ENCODE measurements at regions not wholly inside any gene's neighbourhood (a gene's known extent, or its start where the extent isn't known, plus 50 kb on each side); places are given as distances from the start of the nearest gene placed in this dataset.

- DNase-seq (ENCODE audit: low read depth in 1 of 2, low spot score in 1 of 2) = no peak
- in situ Hi-C loops (cut with HindIII; ENCODE audit: low pct_unique_long_range_greater_than_20kb, low sequenced_read_pairs) = no loop called here
- TF ChIP-seq JUND (IDR thresholded peaks at IDR 0.05; ENCODE audit: low read depth) = no peak
Observed at GRCh38 chr1:244161236-244161510, 110.1 kb downstream of the ZBTB18 start.

DNA sequence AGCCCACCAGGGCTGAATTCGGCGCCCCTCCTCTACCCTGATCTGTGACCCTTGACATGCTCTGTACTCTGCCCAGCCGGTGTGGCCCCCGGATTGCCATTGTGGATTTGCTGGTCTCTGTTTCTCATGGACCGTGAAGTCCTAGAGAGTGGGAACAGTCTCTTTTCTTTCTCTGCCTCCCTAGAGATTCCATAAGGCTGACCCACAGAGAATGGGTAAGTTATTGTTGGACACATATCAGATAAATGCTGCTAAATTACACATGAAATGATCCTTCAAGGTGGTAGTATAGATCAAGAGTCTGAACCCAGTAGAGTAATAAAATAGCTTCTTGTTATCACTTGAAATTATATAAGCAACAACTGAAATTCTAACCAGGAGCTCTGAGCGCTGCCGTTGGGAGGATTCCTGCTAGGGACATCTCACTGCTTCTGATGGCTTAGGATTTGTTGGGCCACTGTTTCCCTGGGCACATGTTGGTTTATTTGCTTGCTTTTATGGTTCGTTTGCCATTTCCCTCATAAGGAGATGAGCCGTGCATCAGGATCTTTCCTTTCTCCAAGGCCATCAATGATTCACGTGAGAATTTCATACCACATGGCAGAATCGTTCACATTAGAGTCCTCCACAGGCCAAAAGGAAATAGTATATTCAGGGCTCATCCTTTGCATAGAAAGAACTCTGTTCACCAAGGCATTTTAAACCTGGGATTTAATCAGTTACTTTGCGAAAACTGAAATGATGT, 111.9 kb downstream of the ZBTB18 start:
- DNase-seq (ENCODE audit: low read depth in 1 of 2, low spot score in 1 of 2) = no peak
- TF ChIP-seq JUND (IDR thresholded peaks at IDR 0.05; ENCODE audit: low read depth) = no peak
- in situ Hi-C loops (cut with HindIII; ENCODE audit: low pct_unique_long_range_greater_than_20kb, low sequenced_read_pairs) = no loop called here

- DNase-seq (ENCODE audit: low read depth in 1 of 2, low spot score in 1 of 2) = peak; percentile 24 to 54
- in situ Hi-C loops (cut with HindIII; ENCODE audit: low pct_unique_long_range_greater_than_20kb, low sequenced_read_pairs) = no loop called here
- TF ChIP-seq JUND (IDR thresholded peaks at IDR 0.05; ENCODE audit: low read depth) = no peak
Observed at GRCh38 chr1:244163861-244164510, 112.9 kb downstream of the ZBTB18 start.

- in situ Hi-C loops (cut with HindIII; ENCODE audit: low pct_unique_long_range_greater_than_20kb, low sequenced_read_pairs) = no loop called here
- no peak for DNase-seq (ENCODE audit: low read depth in 1 of 2, low spot score in 1 of 2)
- no peak for TF ChIP-seq JUND (IDR thresholded peaks at IDR 0.05; ENCODE audit: low read depth)
Observed at GRCh38 chr1:244164511-244164890, 113.4 kb downstream of the ZBTB18 start.

DNA sequence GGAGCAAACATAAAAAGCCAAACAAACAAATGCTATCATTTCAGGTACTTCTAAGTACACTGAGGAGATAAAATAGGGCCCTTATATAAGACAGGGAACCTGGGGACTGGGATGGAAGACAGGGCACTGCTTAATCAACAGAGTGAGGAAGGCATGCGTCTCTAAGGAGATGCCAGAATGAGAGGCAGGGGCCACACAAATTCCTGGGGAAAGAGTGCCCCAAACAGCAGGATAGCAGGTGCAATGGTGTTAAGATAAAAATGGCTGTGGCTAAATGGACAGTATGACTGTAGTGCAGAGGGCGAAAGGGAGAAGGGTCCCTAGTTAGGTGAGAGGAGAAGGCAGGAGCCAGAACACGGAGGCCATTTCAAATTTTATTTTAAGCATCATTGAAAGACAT, 113.9 kb downstream of the ZBTB18 start:
- in situ Hi-C loops (cut with HindIII; ENCODE audit: low pct_unique_long_range_greater_than_20kb, low sequenced_read_pairs) = no loop called here
- TF ChIP-seq JUND (IDR thresholded peaks at IDR 0.05; ENCODE audit: low read depth) = no peak
- no peak for DNase-seq (ENCODE audit: low read depth in 1 of 2, low spot score in 1 of 2)

DNA sequence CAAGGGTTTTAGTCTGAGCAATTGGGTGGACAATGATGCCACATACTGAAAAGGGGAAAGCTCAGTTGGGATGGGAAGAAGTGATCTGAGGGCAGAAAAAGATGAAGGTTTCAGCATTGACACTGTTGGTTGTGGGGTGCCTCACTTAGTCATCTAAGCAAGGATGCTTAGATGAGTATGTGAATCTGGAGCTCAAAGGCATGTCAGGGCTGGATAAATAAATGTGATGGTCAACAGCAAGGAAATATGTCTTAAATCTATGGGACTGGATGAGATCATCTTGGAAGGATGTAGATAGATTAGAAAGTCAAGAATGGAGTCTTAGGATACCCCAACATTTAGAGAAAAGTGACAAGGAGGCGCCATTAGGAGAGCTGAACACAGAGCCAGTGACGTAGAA, 114.6 kb downstream of the ZBTB18 start:
- in situ Hi-C loops (cut with HindIII; ENCODE audit: low pct_unique_long_range_greater_than_20kb, low sequenced_read_pairs) = no loop called here
- TF ChIP-seq JUND (IDR thresholded peaks at IDR 0.05; ENCODE audit: low read depth) = no peak
- DNase-seq (ENCODE audit: low read depth in 1 of 2, low spot score in 1 of 2) = no peak

DNA sequence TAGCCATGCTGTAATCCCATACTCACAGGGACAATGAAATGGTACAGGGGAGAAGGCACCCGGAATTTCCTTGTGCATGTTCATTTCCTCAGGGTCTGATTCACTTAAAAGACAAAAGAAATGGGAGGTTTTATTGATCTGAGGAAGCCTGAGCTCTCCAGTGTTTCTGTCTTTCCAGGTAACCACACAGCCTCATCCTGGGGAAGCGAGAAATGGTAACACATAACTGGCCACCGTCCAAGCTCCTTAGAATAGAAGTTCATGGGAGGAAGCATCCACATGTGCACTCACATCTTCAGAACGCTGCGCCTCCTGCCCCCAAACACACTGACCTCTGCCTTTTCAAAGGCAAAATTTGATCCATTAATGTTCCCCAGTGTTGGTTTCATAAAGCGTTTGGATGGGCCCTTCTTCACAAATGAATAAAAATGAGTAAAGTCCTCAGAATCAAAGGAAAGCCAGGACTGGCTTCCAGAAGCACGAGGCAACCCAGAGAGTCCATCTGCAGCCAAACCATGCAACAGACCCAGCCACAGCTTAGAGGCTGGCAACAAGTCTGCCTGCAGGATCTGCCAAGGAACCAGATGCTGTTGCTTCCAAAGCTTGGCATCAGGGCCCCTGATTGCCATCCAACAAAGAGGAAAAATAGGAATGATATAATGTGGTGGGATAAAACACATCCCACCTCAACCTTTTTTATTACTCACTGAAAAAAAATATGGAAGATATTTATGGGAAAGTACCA, 120.3 kb downstream of the ZBTB18 start:
- in situ Hi-C loops (cut with HindIII; ENCODE audit: low pct_unique_long_range_greater_than_20kb, low sequenced_read_pairs) = no loop called here
- no peak for TF ChIP-seq JUND (IDR thresholded peaks at IDR 0.05; ENCODE audit: low read depth)
- DNase-seq (ENCODE audit: low read depth in 1 of 2, low spot score in 1 of 2) = no peak

DNA sequence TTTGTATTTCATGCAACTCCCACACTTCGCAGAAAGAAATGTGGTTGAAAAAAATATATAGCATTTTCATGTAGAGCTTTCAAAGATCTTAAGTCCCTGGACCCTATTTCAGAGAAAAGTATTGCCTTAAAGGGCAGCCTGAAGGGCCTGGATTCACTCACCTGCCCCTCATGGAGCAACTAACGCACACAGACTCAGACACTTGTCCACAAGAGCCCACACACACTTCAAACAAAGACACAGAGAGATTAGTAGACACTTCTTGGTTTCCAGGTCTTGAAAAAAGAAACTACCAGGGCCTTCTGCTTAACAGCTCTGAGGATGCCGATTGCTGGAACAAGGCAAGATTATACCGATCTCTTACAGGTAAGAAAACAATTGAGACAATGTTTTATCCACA, 122.2 kb downstream of the ZBTB18 start:
- no peak for TF ChIP-seq JUND (IDR thresholded peaks at IDR 0.05; ENCODE audit: low read depth)
- in situ Hi-C loops (cut with HindIII; ENCODE audit: low pct_unique_long_range_greater_than_20kb, low sequenced_read_pairs) = no loop called here
- no peak for DNase-seq (ENCODE audit: low read depth in 1 of 2, low spot score in 1 of 2)

GRCh38 chr1:244173769-244174168, 122.7 kb downstream of the ZBTB18 start:
- TF ChIP-seq JUND (IDR thresholded peaks at IDR 0.05; ENCODE audit: low read depth) = no peak
- in situ Hi-C loops (cut with HindIII; ENCODE audit: low pct_unique_long_range_greater_than_20kb, low sequenced_read_pairs) = no loop called here
- DNase-seq (ENCODE audit: low read depth in 1 of 2, low spot score in 1 of 2) = no peak

- in situ Hi-C loops (cut with HindIII; ENCODE audit: low pct_unique_long_range_greater_than_20kb, low sequenced_read_pairs) = no loop called here
- no peak for DNase-seq (ENCODE audit: low read depth in 1 of 2, low spot score in 1 of 2)
- TF ChIP-seq JUND (IDR thresholded peaks at IDR 0.05; ENCODE audit: low read depth) = no peak
Observed at GRCh38 chr1:244174922-244175521, 123.9 kb downstream of the ZBTB18 start.

DNA sequence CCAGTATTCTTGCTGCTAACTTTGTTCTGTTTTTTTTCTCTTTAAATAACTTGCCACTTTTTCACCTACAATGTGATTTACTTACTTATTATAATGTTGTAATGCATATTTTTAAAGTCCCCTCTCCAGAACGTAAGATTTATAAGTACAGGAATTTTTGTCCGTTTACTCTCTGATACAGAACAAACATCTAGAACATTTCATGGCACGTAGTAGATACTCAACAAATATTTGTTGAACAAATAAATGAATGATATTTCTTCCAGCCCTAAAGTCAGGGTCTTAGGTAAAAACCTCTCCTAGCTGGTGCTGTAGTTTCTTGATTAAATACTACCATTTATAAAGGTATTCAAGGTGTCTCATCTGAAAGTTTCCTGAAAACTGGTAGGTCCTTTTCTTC, 125.1 kb downstream of the ZBTB18 start:
- in situ Hi-C loops (cut with HindIII; ENCODE audit: low pct_unique_long_range_greater_than_20kb, low sequenced_read_pairs) = no loop called here
- DNase-seq (ENCODE audit: low read depth in 1 of 2, low spot score in 1 of 2) = no peak
- TF ChIP-seq JUND (IDR thresholded peaks at IDR 0.05; ENCODE audit: low read depth) = no peak

DNA sequence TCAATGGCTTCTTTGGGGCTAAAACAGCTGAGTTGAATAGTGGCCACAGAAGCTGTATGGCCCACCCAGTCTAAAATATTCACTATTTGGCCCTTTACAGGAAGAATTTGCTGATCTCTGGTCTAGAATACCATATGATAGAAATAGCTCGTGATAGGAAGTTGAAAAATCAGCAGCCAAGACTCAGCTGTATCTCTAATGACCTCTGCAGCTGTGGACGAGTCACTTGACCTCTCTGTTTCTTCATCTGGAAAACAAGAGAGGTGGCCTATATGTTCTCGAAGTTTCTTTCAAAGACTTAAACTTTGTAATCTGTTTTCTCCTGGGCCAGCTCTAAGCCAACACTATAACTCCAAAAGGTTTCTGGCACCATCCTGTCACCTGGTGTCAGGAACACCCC, 129.2 kb downstream of the ZBTB18 start:
- in situ Hi-C loops (cut with HindIII; ENCODE audit: low pct_unique_long_range_greater_than_20kb, low sequenced_read_pairs) = no loop called here
- no peak for DNase-seq (ENCODE audit: low read depth in 1 of 2, low spot score in 1 of 2)
- TF ChIP-seq JUND (IDR thresholded peaks at IDR 0.05; ENCODE audit: low read depth) = no peak

- in situ Hi-C loops (cut with HindIII; ENCODE audit: low pct_unique_long_range_greater_than_20kb, low sequenced_read_pairs) = no loop called here
Observed at GRCh38 chr1:244181867-244182266, 130.8 kb downstream of the ZBTB18 start.

More at GRCh38 chr1:244181867-244182266, 130.8 kb downstream of the ZBTB18 start:
- no peak for TF ChIP-seq JUND (IDR thresholded peaks at IDR 0.05; ENCODE audit: low read depth)
- no peak for DNase-seq (ENCODE audit: low read depth in 1 of 2, low spot score in 1 of 2)

All from T47D (cell line).